ENCODE measurements at regions not wholly inside any gene's neighbourhood (a gene's known extent, or its start where the extent isn't known, plus 50 kb on each side); places are given as distances from the start of the nearest gene placed in this dataset.
A peak's percentile ranks its signal among the peaks of the same experiment; 100 is the strongest.
"Not testable (repeated sequence)": the region's sequence is repeated elsewhere in the genome, so short reads cannot be mapped to it uniquely, and the experiment has no call there.

DNA sequence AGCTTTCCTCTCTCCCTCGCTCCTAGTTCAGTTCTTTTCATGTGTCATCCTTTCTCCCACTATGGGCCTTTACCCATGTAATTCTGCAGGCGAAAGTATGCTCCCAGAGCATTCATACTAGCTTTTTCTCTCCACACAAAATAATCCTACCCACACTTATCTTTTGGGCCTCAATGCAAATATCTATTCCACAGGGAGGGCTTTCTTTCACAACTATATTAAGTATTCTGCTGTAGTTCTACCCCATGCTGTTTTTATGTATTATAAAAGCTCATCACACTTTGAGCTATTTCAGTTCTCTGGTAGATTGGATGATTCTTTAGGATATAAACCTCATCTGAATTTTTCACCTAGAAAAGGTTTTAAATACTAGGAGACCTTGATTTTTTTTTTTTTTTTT, 774.6 kb upstream of the CRIM1 start:
- Histone ChIP-seq H3K4me3 (ENCODE audit: low read depth in 1 of 2, low read length in 2 of 2) (no peak overlapping the region), H3K9me3 (ENCODE audit: control insufficient read depth in 2 of 2, insufficient read depth in 1 of 2, low read depth in 1 of 2, low read length in 1 of 2) (no peaks in the 10 kb centered on the region), H3K27me3 (ENCODE audit: control insufficient read depth in 1 of 2, insufficient read depth in 2 of 2, low read length in 2 of 2) (no peaks in the 10 kb centered on the region), H3K27ac (ENCODE audit: low read depth in 2 of 2, low read length in 1 of 2) (no peak overlapping the region), H3K4me1 (ENCODE audit: control insufficient read depth in 2 of 2, insufficient read depth in 2 of 2, low read length in 1 of 2) (no peaks in the 10 kb centered on the region), H3K36me3 (ENCODE audit: control insufficient read depth in 2 of 2, insufficient read depth in 2 of 2, low read length in 1 of 2) (no peaks in the 10 kb centered on the region)
- 87 to 91% methylated on average over 2 of the region's 2 CpGs for WGBS, 2 donors

DNA sequence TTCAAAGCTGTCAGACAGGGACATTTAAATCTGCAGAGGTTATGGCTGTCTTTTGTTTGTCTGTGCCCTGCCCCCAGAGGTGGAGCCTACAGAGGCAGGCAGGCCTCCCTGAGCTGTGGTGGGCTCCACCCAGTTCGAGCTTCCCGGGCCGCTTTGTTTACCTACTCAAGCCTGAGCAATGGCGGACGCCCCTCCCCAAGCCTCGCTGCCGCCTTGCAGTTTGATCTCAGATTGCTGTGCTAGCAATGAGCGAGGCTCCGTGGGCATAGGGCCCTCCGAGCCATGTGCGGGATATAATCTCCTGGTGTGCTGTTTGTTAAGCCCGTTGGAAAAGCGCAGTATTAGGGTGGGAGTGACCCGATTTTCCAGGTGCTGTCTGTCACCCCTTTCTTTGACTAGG, 787.0 kb upstream of the CRIM1 start:
- not testable (repeated sequence) for H3K4me3 ChIP-seq (ENCODE audit: low read depth in 1 of 2, low read length in 2 of 2); H3K27ac ChIP-seq (ENCODE audit: low read depth in 2 of 2, low read length in 1 of 2); H3K36me3 ChIP-seq (ENCODE audit: control insufficient read depth in 2 of 2, insufficient read depth in 2 of 2, low read length in 1 of 2); H3K9me3 ChIP-seq (ENCODE audit: control insufficient read depth in 2 of 2, insufficient read depth in 1 of 2, low read depth in 1 of 2, low read length in 1 of 2); H3K4me1 ChIP-seq (ENCODE audit: control insufficient read depth in 2 of 2, insufficient read depth in 2 of 2, low read length in 1 of 2); H3K27me3 ChIP-seq (ENCODE audit: control insufficient read depth in 1 of 2, insufficient read depth in 2 of 2, low read length in 2 of 2)
- WGBS, 2 donors: 85 to 89% methylated on average over 13 to 14 of the region's 14 CpGs

DNA sequence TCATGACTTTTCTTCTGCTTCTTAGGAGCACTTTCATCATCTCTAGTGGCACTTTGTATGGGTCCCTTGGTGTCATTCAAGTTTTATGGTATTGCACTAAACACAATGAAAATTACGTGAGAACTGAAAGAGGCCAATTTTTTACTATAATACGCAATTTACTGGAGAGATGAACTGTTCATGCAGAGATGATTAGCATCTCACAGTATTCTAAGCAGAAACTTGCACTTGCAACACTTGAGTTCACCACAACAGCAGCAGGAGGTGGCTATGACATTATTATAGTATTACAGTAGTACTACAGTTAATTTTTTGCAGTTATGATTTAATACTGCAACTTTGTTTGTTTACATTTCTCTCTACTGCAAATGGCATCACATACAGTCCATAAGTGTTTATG, 793.1 kb upstream of the CRIM1 start:
- no peaks in the 10 kb centered on the region for H3K27me3 ChIP-seq (ENCODE audit: control insufficient read depth in 1 of 2, insufficient read depth in 2 of 2, low read length in 2 of 2)
- no peak overlapping the region for H3K4me3 ChIP-seq (ENCODE audit: low read depth in 1 of 2, low read length in 2 of 2)
- WGBS, 2 donors: 89 to 91% methylated on average over 2 of the region's 2 CpGs
- no peaks in the 10 kb centered on the region for H3K4me1 ChIP-seq (ENCODE audit: control insufficient read depth in 2 of 2, insufficient read depth in 2 of 2, low read length in 1 of 2)
- no peaks in the 10 kb centered on the region for H3K9me3 ChIP-seq (ENCODE audit: control insufficient read depth in 2 of 2, insufficient read depth in 1 of 2, low read depth in 1 of 2, low read length in 1 of 2)
- no peaks in the 10 kb centered on the region for H3K36me3 ChIP-seq (ENCODE audit: control insufficient read depth in 2 of 2, insufficient read depth in 2 of 2, low read length in 1 of 2)
- no peak overlapping the region for H3K27ac ChIP-seq (ENCODE audit: low read depth in 2 of 2, low read length in 1 of 2)

DNA sequence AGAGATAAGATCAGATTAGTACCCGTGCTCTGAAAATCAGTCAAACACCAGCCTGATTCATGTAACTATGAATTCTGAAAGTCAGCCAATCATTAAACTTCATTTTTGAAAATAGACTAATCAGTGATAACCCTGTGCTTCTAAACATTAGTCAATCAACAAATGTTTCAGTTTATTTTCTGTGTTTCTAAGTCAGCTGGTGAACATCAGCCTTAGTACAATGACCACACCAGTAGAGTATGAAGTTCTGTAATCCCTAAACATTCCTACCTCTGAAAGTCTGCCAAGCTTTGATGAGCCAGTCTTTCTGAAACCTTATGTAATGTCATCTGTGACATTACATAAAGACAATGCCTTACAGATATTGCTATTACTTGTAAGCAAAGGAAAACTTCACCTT, 807.4 kb upstream of the CRIM1 start:
- Histone ChIP-seq H3K9me3 (ENCODE audit: control insufficient read depth in 2 of 2, insufficient read depth in 1 of 2, low read depth in 1 of 2, low read length in 1 of 2) (no peaks in the 10 kb centered on the region), H3K36me3 (ENCODE audit: control insufficient read depth in 2 of 2, insufficient read depth in 2 of 2, low read length in 1 of 2) (no peaks in the 10 kb centered on the region), H3K27me3 (ENCODE audit: control insufficient read depth in 1 of 2, insufficient read depth in 2 of 2, low read length in 2 of 2) (no peaks in the 10 kb centered on the region), H3K27ac (ENCODE audit: low read depth in 2 of 2, low read length in 1 of 2) (no peak overlapping the region), H3K4me1 (ENCODE audit: control insufficient read depth in 2 of 2, insufficient read depth in 2 of 2, low read length in 1 of 2) (no peaks in the 10 kb centered on the region), H3K4me3 (ENCODE audit: low read depth in 1 of 2, low read length in 2 of 2) (no peak overlapping the region)
- WGBS, 2 donors: 41 to 45% methylated on average over 1 of the region's 1 CpG

DNA sequence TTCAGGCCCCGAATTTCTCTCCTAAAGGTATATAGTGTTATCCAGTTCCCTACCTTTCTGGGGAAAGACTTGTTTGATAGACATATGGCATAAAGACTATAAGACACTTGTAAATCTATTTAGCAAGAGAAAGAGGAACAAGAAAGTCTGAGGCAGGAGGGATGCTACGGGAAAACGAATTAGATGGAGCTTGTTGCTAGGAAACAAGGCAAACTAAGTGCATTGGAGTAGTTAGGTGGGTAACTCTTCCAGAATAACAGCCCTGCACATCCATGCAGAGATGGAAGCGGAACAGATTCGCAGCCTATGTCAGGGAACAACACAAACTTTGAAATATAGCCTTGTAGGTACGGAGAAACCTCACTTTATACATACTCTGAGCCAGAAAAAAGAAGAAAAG, 810.3 kb upstream of the CRIM1 start:
- Histone ChIP-seq H3K9me3 (ENCODE audit: control insufficient read depth in 2 of 2, insufficient read depth in 1 of 2, low read depth in 1 of 2, low read length in 1 of 2) (no peaks in the 10 kb centered on the region), H3K4me1 (ENCODE audit: control insufficient read depth in 2 of 2, insufficient read depth in 2 of 2, low read length in 1 of 2) (no peaks in the 10 kb centered on the region), H3K27me3 (ENCODE audit: control insufficient read depth in 1 of 2, insufficient read depth in 2 of 2, low read length in 2 of 2) (no peaks in the 10 kb centered on the region), H3K27ac (ENCODE audit: low read depth in 2 of 2, low read length in 1 of 2) (no peak overlapping the region), H3K36me3 (ENCODE audit: control insufficient read depth in 2 of 2, insufficient read depth in 2 of 2, low read length in 1 of 2) (no peaks in the 10 kb centered on the region), H3K4me3 (ENCODE audit: low read depth in 1 of 2, low read length in 2 of 2) (no peak overlapping the region)
- WGBS, 2 donors: 82 to 84% methylated on average over 6 of the region's 6 CpGs

DNA sequence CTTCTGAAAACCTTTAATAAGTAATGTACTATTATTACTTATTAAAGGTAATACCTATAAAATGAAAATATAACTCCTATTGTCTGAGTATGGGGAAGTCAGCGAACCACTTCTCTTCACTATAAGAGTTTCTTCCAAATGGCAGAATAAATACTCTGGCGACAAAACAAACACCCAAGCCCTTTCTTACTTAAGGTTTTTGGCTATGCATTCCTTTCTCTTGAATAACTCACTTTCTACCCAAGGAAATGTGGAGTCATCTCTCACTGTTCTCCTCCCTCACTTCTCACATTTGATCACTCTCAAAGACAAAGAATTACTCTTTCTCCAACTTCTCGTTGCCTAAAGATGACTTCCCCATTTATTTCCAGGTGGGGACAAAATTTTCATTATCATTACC, 816.8 kb upstream of the CRIM1 start:
- no peaks in the 10 kb centered on the region for H3K36me3 ChIP-seq (ENCODE audit: control insufficient read depth in 2 of 2, insufficient read depth in 2 of 2, low read length in 1 of 2)
- 71 to 79% methylated on average over 3 of the region's 3 CpGs for WGBS, 2 donors
- no peak overlapping the region for H3K4me3 ChIP-seq (ENCODE audit: low read depth in 1 of 2, low read length in 2 of 2)
- no peaks in the 10 kb centered on the region for H3K4me1 ChIP-seq (ENCODE audit: control insufficient read depth in 2 of 2, insufficient read depth in 2 of 2, low read length in 1 of 2)
- no peak overlapping the region for H3K27ac ChIP-seq (ENCODE audit: low read depth in 2 of 2, low read length in 1 of 2)
- peaks cover 0 to 1% of the 10 kb centered on the region in 2 donors for H3K9me3 ChIP-seq (ENCODE audit: control insufficient read depth in 2 of 2, insufficient read depth in 1 of 2, low read depth in 1 of 2, low read length in 1 of 2)
- no peaks in the 10 kb centered on the region for H3K27me3 ChIP-seq (ENCODE audit: control insufficient read depth in 1 of 2, insufficient read depth in 2 of 2, low read length in 2 of 2)

DNA sequence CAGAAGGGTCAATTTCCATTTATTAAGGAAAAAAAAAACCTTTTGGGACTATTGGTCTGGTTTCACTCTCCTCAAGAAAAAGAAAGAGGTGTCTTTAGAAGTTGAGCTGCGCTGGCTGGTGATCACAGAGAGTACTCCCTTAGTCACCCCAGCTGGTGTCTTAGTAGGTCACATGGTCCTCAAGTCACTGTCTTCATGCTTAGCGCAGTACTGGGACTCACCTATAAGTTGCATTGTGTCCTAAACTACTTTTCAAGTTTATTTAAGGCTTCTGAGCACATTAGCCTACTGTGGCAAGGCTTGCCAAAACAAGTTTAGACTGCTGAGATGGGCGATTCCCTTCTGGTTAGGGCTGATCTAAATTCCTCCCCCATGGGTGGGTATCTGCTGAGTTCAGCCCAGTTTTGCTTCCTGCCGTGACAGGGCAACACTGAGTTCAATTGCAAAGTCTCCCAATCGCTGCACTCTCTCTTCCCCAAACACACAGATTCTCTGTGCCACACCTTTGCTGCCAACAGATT, 824.9 kb upstream of the CRIM1 start:
- no peaks in the 10 kb centered on the region for H3K36me3 ChIP-seq (ENCODE audit: control insufficient read depth in 2 of 2, insufficient read depth in 2 of 2, low read length in 1 of 2)
- WGBS, 2 donors: 53 to 59% methylated on average over 5 of the region's 5 CpGs

DNA sequence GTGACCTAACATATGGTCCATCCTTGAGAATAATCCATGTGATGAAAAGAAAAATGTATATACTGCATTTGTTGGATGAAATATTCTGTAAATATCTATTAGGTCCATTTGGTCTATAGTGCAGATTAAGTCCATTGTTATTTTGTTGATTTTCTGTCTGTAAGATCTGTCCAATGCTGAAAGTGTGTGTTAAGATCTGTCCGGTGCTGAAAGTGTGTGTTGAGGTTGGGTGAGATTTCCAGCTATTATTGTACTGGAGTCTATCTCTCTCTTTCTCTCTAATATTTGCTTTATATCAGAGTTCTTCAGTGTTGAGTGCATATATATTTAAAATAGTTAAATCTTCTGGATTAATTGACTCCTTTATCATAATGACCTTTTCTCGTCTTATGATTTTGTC, 828.8 kb upstream of the CRIM1 start:
- no peak overlapping the region for H3K4me3 ChIP-seq (ENCODE audit: low read depth in 1 of 2, low read length in 2 of 2)
- WGBS, 2 donors: 78% methylated on average over 2 of the region's 2 CpGs
- H3K27ac ChIP-seq (ENCODE audit: low read depth in 2 of 2, low read length in 1 of 2): no peak overlapping the region
- H3K4me1 ChIP-seq (ENCODE audit: control insufficient read depth in 2 of 2, insufficient read depth in 2 of 2, low read length in 1 of 2): peaks cover 0 to 2% of the 10 kb centered on the region in 2 donors
- H3K27me3 ChIP-seq (ENCODE audit: control insufficient read depth in 1 of 2, insufficient read depth in 2 of 2, low read length in 2 of 2): no peaks in the 10 kb centered on the region
- H3K9me3 ChIP-seq (ENCODE audit: control insufficient read depth in 2 of 2, insufficient read depth in 1 of 2, low read depth in 1 of 2, low read length in 1 of 2): no peaks in the 10 kb centered on the region
- H3K36me3 ChIP-seq (ENCODE audit: control insufficient read depth in 2 of 2, insufficient read depth in 2 of 2, low read length in 1 of 2): no peaks in the 10 kb centered on the region

More for the DNA sequence above, 824.9 kb upstream of the CRIM1 start:
- Histone ChIP-seq H3K4me3 (ENCODE audit: low read depth in 1 of 2, low read length in 2 of 2) (no peak overlapping the region), H3K9me3 (ENCODE audit: control insufficient read depth in 2 of 2, insufficient read depth in 1 of 2, low read depth in 1 of 2, low read length in 1 of 2) (peaks cover 0 to 2% of the 10 kb centered on the region in 2 donors), H3K27ac (ENCODE audit: low read depth in 2 of 2, low read length in 1 of 2) (peak overlapping the region in 1 of 2 donors; percentile 61), H3K4me1 (ENCODE audit: control insufficient read depth in 2 of 2, insufficient read depth in 2 of 2, low read length in 1 of 2) (peaks cover 0 to 2% of the 10 kb centered on the region in 2 donors), H3K27me3 (ENCODE audit: control insufficient read depth in 1 of 2, insufficient read depth in 2 of 2, low read length in 2 of 2) (no peaks in the 10 kb centered on the region)

DNA sequence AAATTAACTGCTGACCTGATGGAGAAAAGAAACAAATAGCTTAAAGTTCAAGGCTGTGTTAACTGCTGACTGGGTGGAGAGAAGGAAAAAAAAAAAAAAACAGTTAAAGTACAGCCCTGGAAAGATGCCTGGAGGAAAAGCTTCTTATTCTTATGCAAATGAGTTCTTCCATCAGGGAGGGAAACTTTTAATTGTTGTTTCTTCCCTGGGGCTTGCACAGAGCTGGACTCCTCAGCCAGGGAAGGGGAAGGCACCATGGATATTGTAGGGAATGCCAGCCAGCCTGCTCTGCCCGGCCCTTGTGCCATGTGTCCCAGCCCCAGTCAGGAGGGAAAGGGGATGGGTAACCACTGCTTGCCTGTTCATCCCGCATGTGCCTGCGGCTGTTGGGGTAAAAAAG, 833.1 kb upstream of the CRIM1 start:
- 76 to 85% methylated on average over 3 of the region's 3 CpGs for WGBS, 2 donors
- Histone ChIP-seq H3K27ac (ENCODE audit: low read depth in 2 of 2, low read length in 1 of 2) (no peak overlapping the region), H3K36me3 (ENCODE audit: control insufficient read depth in 2 of 2, insufficient read depth in 2 of 2, low read length in 1 of 2) (no peaks in the 10 kb centered on the region), H3K27me3 (ENCODE audit: control insufficient read depth in 1 of 2, insufficient read depth in 2 of 2, low read length in 2 of 2) (no peaks in the 10 kb centered on the region), H3K9me3 (ENCODE audit: control insufficient read depth in 2 of 2, insufficient read depth in 1 of 2, low read depth in 1 of 2, low read length in 1 of 2) (no peaks in the 10 kb centered on the region), H3K4me3 (ENCODE audit: low read depth in 1 of 2, low read length in 2 of 2) (no peak overlapping the region), H3K4me1 (ENCODE audit: control insufficient read depth in 2 of 2, insufficient read depth in 2 of 2, low read length in 1 of 2) (no peaks in the 10 kb centered on the region)

DNA sequence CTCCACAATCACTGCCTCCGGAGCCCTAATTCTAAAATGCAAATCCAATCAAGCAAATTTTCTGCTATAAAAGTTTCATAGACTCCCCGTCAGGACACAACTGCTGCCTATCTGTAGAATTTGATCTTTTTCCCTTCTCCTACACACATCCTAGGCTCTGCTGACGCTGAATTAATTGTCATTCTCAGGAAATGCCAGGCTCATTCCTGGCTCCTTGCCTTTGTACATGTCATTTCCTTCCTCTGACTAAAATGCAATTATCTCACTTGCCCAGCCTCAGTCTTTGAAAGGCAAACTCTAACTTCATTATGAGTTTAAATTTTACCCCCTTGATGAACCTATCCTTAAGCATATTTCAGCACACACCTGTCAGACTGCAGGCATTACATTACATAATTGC, 844.9 kb upstream of the CRIM1 start:
- H3K4me3 ChIP-seq (ENCODE audit: low read depth in 1 of 2, low read length in 2 of 2): no peak overlapping the region
- no peaks in the 10 kb centered on the region for H3K4me1 ChIP-seq (ENCODE audit: control insufficient read depth in 2 of 2, insufficient read depth in 2 of 2, low read length in 1 of 2)
- H3K27ac ChIP-seq (ENCODE audit: low read depth in 2 of 2, low read length in 1 of 2): no peak overlapping the region
- H3K36me3 ChIP-seq (ENCODE audit: control insufficient read depth in 2 of 2, insufficient read depth in 2 of 2, low read length in 1 of 2): no peaks in the 10 kb centered on the region
- WGBS, 2 donors: 70 to 76% methylated on average over 3 of the region's 3 CpGs
- H3K9me3 ChIP-seq (ENCODE audit: control insufficient read depth in 2 of 2, insufficient read depth in 1 of 2, low read depth in 1 of 2, low read length in 1 of 2): no peaks in the 10 kb centered on the region
- H3K27me3 ChIP-seq (ENCODE audit: control insufficient read depth in 1 of 2, insufficient read depth in 2 of 2, low read length in 2 of 2): no peaks in the 10 kb centered on the region
